ENCODE measurements at regions not wholly inside any gene's neighbourhood (a gene's known extent, or its start where the extent isn't known, plus 50 kb on each side); places are given as distances from the start of the nearest gene placed in this dataset.
"Not testable (repeated sequence)": the region's sequence is repeated elsewhere in the genome, so short reads cannot be mapped to it uniquely, and the experiment has no call there.

GRCh38 chrY:19574939-19575338 is 169.6 kb downstream of the KDM5D start:
- Mint-ChIP-seq H3K4me3 (no peak overlapping the region), H3K9me3 (no peaks in the 10 kb centered on the region), H3K4me1 (ENCODE audit: low read depth) (peaks cover 27% of the 10 kb centered on the region), H3K27me3 (ENCODE audit: insufficient read depth) (no peaks in the 10 kb centered on the region), H3K36me3 (ENCODE audit: low read depth) (peaks cover 13% of the 10 kb centered on the region), H3K27ac (no peak overlapping the region)
- no peak for DNase-seq (ENCODE audit: low spot score)
- intact Hi-C loops (cut with micrococcal nuclease), result loop anchor here (10.0 kb wide), 1 partner anchor 1670 kb away; no protein-coding TSS in a partner anchor

GRCh38 chrY:19573646-19574045 is 170.9 kb downstream of the KDM5D start:
- Mint-ChIP-seq H3K4me3 (no peak overlapping the region), H3K27me3 (ENCODE audit: insufficient read depth) (no peaks in the 10 kb centered on the region), H3K4me1 (ENCODE audit: low read depth) (peaks cover 34% of the 10 kb centered on the region), H3K27ac (no peak overlapping the region), H3K36me3 (ENCODE audit: low read depth) (peaks cover 13% of the 10 kb centered on the region), H3K9me3 (no peaks in the 10 kb centered on the region)
- intact Hi-C loops (cut with micrococcal nuclease), result loop anchor here (10.0 kb wide), 1 partner anchor 1671 kb away; no protein-coding TSS in a partner anchor
- DNase-seq (ENCODE audit: low spot score), result no peak

- no peak for DNase-seq (ENCODE audit: low spot score)
- peak overlapping the region; percentile 63 for H3K4me3 Mint-ChIP-seq
- peaks cover 13% of the 10 kb centered on the region for H3K36me3 Mint-ChIP-seq (ENCODE audit: low read depth)
- peak overlapping the region; percentile 63 for H3K27ac Mint-ChIP-seq
- H3K9me3 Mint-ChIP-seq, result no peaks in the 10 kb centered on the region
- intact Hi-C loops (cut with micrococcal nuclease), result loop anchor here (10.0 kb wide), 1 partner anchor 1674 kb away; no protein-coding TSS in a partner anchor
- no peaks in the 10 kb centered on the region for H3K27me3 Mint-ChIP-seq (ENCODE audit: insufficient read depth)
- peaks cover 35% of the 10 kb centered on the region for H3K4me1 Mint-ChIP-seq (ENCODE audit: low read depth)
These were observed 173.5 kb downstream of the KDM5D start for GRCh38 chrY:19570999-19571398.

GRCh38 chrY:19567943-19568342 is 176.6 kb downstream of the KDM5D start:
- DNase-seq (ENCODE audit: low spot score), result peak; percentile 1
- Mint-ChIP-seq H3K27me3 (ENCODE audit: insufficient read depth) (no peaks in the 10 kb centered on the region), H3K27ac (peak overlapping the region; percentile 100), H3K4me1 (ENCODE audit: low read depth) (peaks cover 33% of the 10 kb centered on the region), H3K4me3 (peak overlapping the region; percentile 91), H3K36me3 (ENCODE audit: low read depth) (peaks cover 12% of the 10 kb centered on the region), H3K9me3 (no peaks in the 10 kb centered on the region)
- intact Hi-C loops (cut with micrococcal nuclease), result loop anchor here (2.0 to 10.0 kb wide), 6 partner anchors 33 to 1007 kb away; partner anchors contain the start of genes EIF1AY and KDM5D

- H3K4me3 Mint-ChIP-seq, result peak overlapping the region; percentile 91
- H3K36me3 Mint-ChIP-seq (ENCODE audit: low read depth), result peaks cover 9% of the 10 kb centered on the region
- H3K27me3 Mint-ChIP-seq (ENCODE audit: insufficient read depth), result no peaks in the 10 kb centered on the region
- peak; percentile 75 for DNase-seq (ENCODE audit: low spot score)
- H3K27ac Mint-ChIP-seq, result peak overlapping the region; percentile 100
- intact Hi-C loops (cut with micrococcal nuclease), result loop anchor here (2.0 to 10.0 kb wide), 6 partner anchors 34 to 1008 kb away; partner anchors contain the start of genes EIF1AY and KDM5D
- peaks cover 30% of the 10 kb centered on the region for H3K4me1 Mint-ChIP-seq (ENCODE audit: low read depth)
- no peaks in the 10 kb centered on the region for H3K9me3 Mint-ChIP-seq
These were observed 177.2 kb downstream of the KDM5D start for GRCh38 chrY:19567051-19567921.

- no peaks in the 10 kb centered on the region for H3K4me1 Mint-ChIP-seq (ENCODE audit: low read depth)
- intact Hi-C loops (cut with micrococcal nuclease), result no loop called here
- H3K27me3 Mint-ChIP-seq (ENCODE audit: insufficient read depth), result no peaks in the 10 kb centered on the region
- DNase-seq (ENCODE audit: low spot score), result no peak
- no peak overlapping the region for H3K4me3 Mint-ChIP-seq
- no peaks in the 10 kb centered on the region for H3K9me3 Mint-ChIP-seq
- H3K36me3 Mint-ChIP-seq (ENCODE audit: low read depth), result no peaks in the 10 kb centered on the region
- no peak overlapping the region for H3K27ac Mint-ChIP-seq
These were observed 185.4 kb downstream of the KDM5D start for GRCh38 chrY:19559161-19559560.

- Mint-ChIP-seq H3K4me3 (no peak overlapping the region), H3K27me3 (ENCODE audit: insufficient read depth) (peaks cover 2% of the 10 kb centered on the region), H3K9me3 (no peaks in the 10 kb centered on the region), H3K36me3 (ENCODE audit: low read depth) (no peaks in the 10 kb centered on the region), H3K27ac (no peak overlapping the region), H3K4me1 (ENCODE audit: low read depth) (no peaks in the 10 kb centered on the region)
- intact Hi-C loops (cut with micrococcal nuclease), result no loop called here
- DNase-seq (ENCODE audit: low spot score), result no peak
These were observed 194.7 kb downstream of the KDM5D start for GRCh38 chrY:19549671-19550466.

- no peak for DNase-seq (ENCODE audit: low spot score)
- Mint-ChIP-seq H3K36me3 (ENCODE audit: low read depth) (no peaks in the 10 kb centered on the region), H3K27me3 (ENCODE audit: insufficient read depth) (no peaks in the 10 kb centered on the region), H3K27ac (no peak overlapping the region), H3K4me3 (no peak overlapping the region), H3K4me1 (ENCODE audit: low read depth) (no peaks in the 10 kb centered on the region), H3K9me3 (no peaks in the 10 kb centered on the region)
- intact Hi-C loops (cut with micrococcal nuclease), result no loop called here
These were observed 202.8 kb downstream of the KDM5D start for GRCh38 chrY:19541475-19542306.

GRCh38 chrY:19535697-19536096 is 208.8 kb downstream of the KDM5D start:
- H3K9me3 Mint-ChIP-seq; DNase-seq (ENCODE audit: low spot score); H3K27ac Mint-ChIP-seq; H3K27me3 Mint-ChIP-seq (ENCODE audit: insufficient read depth); H3K4me3 Mint-ChIP-seq; H3K36me3 Mint-ChIP-seq (ENCODE audit: low read depth); H3K4me1 Mint-ChIP-seq (ENCODE audit: low read depth); intact Hi-C loops (cut with micrococcal nuclease): not testable (repeated sequence)

GRCh38 chrY:19521976-19522375 is 222.6 kb downstream of the KDM5D start:
- DNase-seq (ENCODE audit: low spot score), result no peak
- Mint-ChIP-seq H3K9me3 (no peaks in the 10 kb centered on the region), H3K27ac (no peak overlapping the region), H3K4me1 (ENCODE audit: low read depth) (peaks cover 10% of the 10 kb centered on the region), H3K27me3 (ENCODE audit: insufficient read depth) (no peaks in the 10 kb centered on the region), H3K36me3 (ENCODE audit: low read depth) (no peaks in the 10 kb centered on the region), H3K4me3 (no peak overlapping the region)
- intact Hi-C loops (cut with micrococcal nuclease), result no loop called here

- intact Hi-C loops (cut with micrococcal nuclease), result loop anchor here (1.0 to 5.0 kb wide), 3 partner anchors 64 to 244 kb away; no protein-coding TSS in a partner anchor
- Mint-ChIP-seq H3K9me3 (no peaks in the 10 kb centered on the region), H3K4me3 (peak overlapping the region; percentile 90), H3K27me3 (ENCODE audit: insufficient read depth) (peaks cover 3% of the 10 kb centered on the region), H3K27ac (peak overlapping the region; percentile 90), H3K36me3 (ENCODE audit: low read depth) (no peaks in the 10 kb centered on the region), H3K4me1 (ENCODE audit: low read depth) (peaks cover 40% of the 10 kb centered on the region)
- no peak for DNase-seq (ENCODE audit: low spot score)
These were observed 241.5 kb downstream of the KDM5D start for GRCh38 chrY:19503092-19503449.

Measured in activated T-helper 1 cell treated with anti-CD3 and anti-CD28 coated beads, Interleukin-12 subunit alpha, Interleukin-12 subunit beta, Interleukin-2, Interleukin-4 antibody, amounts not matched to agents 30 ng/mL and 10 ng/mL and 1 ng/mL, durations not matched to agents 14 hours and 24 hours and 36 hours (primary cell).